ENCODE measurements at regions not wholly inside any gene's neighbourhood (a gene's known extent, or its start where the extent isn't known, plus 50 kb on each side); places are given as distances from the start of the nearest gene placed in this dataset.

- Histone ChIP-seq H2AK9ac (replicated peaks; ENCODE audit: low read depth, low read length, poor library complexity) (no peak overlapping the region), H3K9me1 (ENCODE audit: insufficient read depth, low read length) (no peaks in the 10 kb centered on the region; the same call in 1 of the 2 replicates), H2AK5ac (ENCODE audit: low read depth, low read length) (no peak overlapping the region), H3K56ac (ENCODE audit: extremely low read depth, insufficient read depth, low read length) (no peak overlapping the region), H3K4me3 (ENCODE audit: insufficient read depth, low read depth, low read length) (no peak overlapping the region), H2BK5ac (ENCODE audit: low read depth, low read length, poor library complexity, severe bottlenecking) (no peak overlapping the region), H4K20me1 (ENCODE audit: insufficient read depth, low read length) (no peaks in the 10 kb centered on the region), H4K8ac (ENCODE audit: low read depth in 2 of 2, low read length in 2 of 2) (no peak overlapping the region), H3K4ac (ENCODE audit: low read depth, low read length) (no peak overlapping the region), H3K36me3 (ENCODE audit: control insufficient read depth, insufficient read depth, low read length) (no peaks in the 10 kb centered on the region), H2BK15ac (ENCODE audit: low read depth, low read length) (no peak overlapping the region), H2BK120ac (ENCODE audit: low read depth, low read length) (no peak overlapping the region; the same call in 1 of the 2 replicates), H3K18ac (ENCODE audit: low read depth, low read length) (no peak overlapping the region), H3K9me3 (ENCODE audit: control insufficient read depth, insufficient read depth, low read length) (no peaks in the 10 kb centered on the region; the same call in 1 of the 2 replicates), H3K4me2 (ENCODE audit: low read depth, low read length) (no peak overlapping the region), H4K91ac (ENCODE audit: insufficient read depth, low read depth, low read length) (no peak overlapping the region), H4K5ac (ENCODE audit: low read depth, low read length) (no peak overlapping the region), H3K23ac (ENCODE audit: low read depth, low read length) (no peak overlapping the region), H3K27ac (ENCODE audit: insufficient read depth, low read length) (no peak overlapping the region), H3K14ac (replicated peaks; ENCODE audit: low read depth, low read length) (no peak overlapping the region), H3K27me3 (ENCODE audit: control insufficient read depth, insufficient read depth, low read length) (no peaks in the 10 kb centered on the region; the same call in 1 of the 2 replicates), H3K79me1 (ENCODE audit: low read depth in 1 of 2, low read length in 2 of 2) (no peaks in the 10 kb centered on the region), H2AFZ (replicated peaks; ENCODE audit: low read length, poor library complexity) (no peak overlapping the region), H3K9ac (ENCODE audit: low read depth, low read length) (no peak overlapping the region), H2BK20ac (ENCODE audit: low read depth, low read length) (no peak overlapping the region), H3K4me1 (ENCODE audit: control insufficient read depth, insufficient read depth, low read length) (no peaks in the 10 kb centered on the region)
- dilution Hi-C loops (cut with HindIII; ENCODE audit: low sequenced_read_pairs, unreplicated experiment), result no loop called here
- no peak for DNase-seq
- BruUV-seq (replicated peaks), result no TSS peak
- intact Hi-C loops (cut with micrococcal nuclease), result no loop called here
- in situ Hi-C loops (cut with MboI; ENCODE audit: low sequenced_read_pairs), result no loop called here
- WGBS, 2 experiments (ENCODE audit: extremely low coverage in 2 of 2, insufficient read length in 1 of 2), result 80% methylated on average over 1 of the region's 4 CpGs; no CpG with 5 or more reads in 1 of the 2 experiments
- TF ChIP-seq CHD1 (IDR thresholded peaks at IDR 0.05; ENCODE audit: low read depth, low read length) (no peak), RAD21 (IDR thresholded peaks at IDR 0.05; ENCODE audit: low read length) (no peak), RCOR1 (IDR thresholded peaks at IDR 0.05; ENCODE audit: insufficient replicate concordance, low read length) (no peak), RFX5 (IDR thresholded peaks at IDR 0.05; ENCODE audit: low read depth, low read length) (no peak), MXI1 (IDR thresholded peaks at IDR 0.05; ENCODE audit: borderline replicate concordance, low read depth, low read length) (no peak), MAFK (IDR thresholded peaks at IDR 0.05; ENCODE audit: low read depth, low read length) (no peak), POLR2A (IDR thresholded peaks at IDR 0.05; ENCODE audit: low read depth, low read length) (no peak), FOS (IDR thresholded peaks at IDR 0.05; ENCODE audit: low read depth, low read length) (no peak), NFE2L2 (IDR thresholded peaks at IDR 0.05; ENCODE audit: low read depth, low read length) (no peak), CEBPB (IDR thresholded peaks at IDR 0.05; ENCODE audit: low read depth, low read length) (no peak), SMC3 (IDR thresholded peaks at IDR 0.05; ENCODE audit: low read depth, low read length) (no peak)
- TF ChIP-seq, protein P1, sequence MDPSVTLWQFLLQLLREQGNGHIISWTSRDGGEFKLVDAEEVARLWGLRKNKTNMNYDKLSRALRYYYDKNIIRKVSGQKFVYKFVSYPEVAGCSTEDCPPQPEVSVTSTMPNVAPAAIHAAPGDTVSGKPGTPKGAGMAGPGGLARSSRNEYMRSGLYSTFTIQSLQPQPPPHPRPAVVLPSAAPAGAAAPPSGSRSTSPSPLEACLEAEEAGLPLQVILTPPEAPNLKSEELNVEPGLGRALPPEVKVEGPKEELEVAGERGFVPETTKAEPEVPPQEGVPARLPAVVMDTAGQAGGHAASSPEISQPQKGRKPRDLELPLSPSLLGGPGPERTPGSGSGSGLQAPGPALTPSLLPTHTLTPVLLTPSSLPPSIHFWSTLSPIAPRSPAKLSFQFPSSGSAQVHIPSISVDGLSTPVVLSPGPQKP (IDR thresholded peaks at IDR 0.05; ENCODE audit: borderline replicate concordance, low read depth, low read length), result no peak
- TF ChIP-seq, protein P2, sequence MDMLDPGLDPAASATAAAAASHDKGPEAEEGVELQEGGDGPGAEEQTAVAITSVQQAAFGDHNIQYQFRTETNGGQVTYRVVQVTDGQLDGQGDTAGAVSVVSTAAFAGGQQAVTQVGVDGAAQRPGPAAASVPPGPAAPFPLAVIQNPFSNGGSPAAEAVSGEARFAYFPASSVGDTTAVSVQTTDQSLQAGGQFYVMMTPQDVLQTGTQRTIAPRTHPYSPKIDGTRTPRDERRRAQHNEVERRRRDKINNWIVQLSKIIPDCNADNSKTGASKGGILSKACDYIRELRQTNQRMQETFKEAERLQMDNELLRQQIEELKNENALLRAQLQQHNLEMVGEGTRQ (IDR thresholded peaks at IDR 0.05; ENCODE audit: low read depth, low read length), result no peak
- ChIA-PET CTCF (interaction anchor here (0.6 kb wide), 1 partner anchor 58 kb away, joined by 3 read pairs; no protein-coding TSS in a partner anchor), POLR2A (ENCODE audit: unreplicated experiment) (no interaction called here)
- ATAC-seq (ENCODE audit: low read depth), result no peak
These were observed 748.0 kb upstream of the IGFBP3 start for GRCh38 chr7:46669028-46669427.

Measured in IMR-90 (cell line).